Breast epithelium (tissue), 3 donors: ENCODE measurements at regions not wholly inside any gene's neighbourhood (a gene's known extent, or its start where the extent isn't known, plus 50 kb on each side); places are given as distances from the start of the nearest gene placed in this dataset.

Source experiments
- CTCF ChIP-seq, 3 donors: fragments of 450-650 bp; IDR thresholded peaks; one replicate each; pipeline ENCODE4 v1.5.1; 2016 to 2017; ENCODE audit warnings: antibody characterized with exemption in 3 of 3, mild to moderate bottlenecking in 3 of 3, moderate library complexity in 3 of 3
- POLR2A ChIP-seq: fragments of 450-650 bp; IDR thresholded peaks from one replicate; pipeline ENCODE4 v1.6.1; 2016; ENCODE audit warnings: antibody characterized with exemption, mild to moderate bottlenecking, moderate library complexity
- POLR2AphosphoS5 ChIP-seq, 3 donors: sonication (generic); formaldehyde crosslinking; IDR thresholded peaks; one replicate each; pipeline ENCODE4 v1.6.1; 2017; ENCODE audit warnings: antibody characterized with exemption in 3 of 3

- TF ChIP-seq CTCF (IDR thresholded peaks at IDR 0.05) = no peak
- no peak for TF ChIP-seq POLR2A
- no peak for TF ChIP-seq POLR2AphosphoS5 (IDR thresholded peaks at IDR 0.05)
Observed at GRCh38 chr1:58895559-58896145, 111.8 kb upstream of the JUN start.
